HepG2 (cell line): ENCODE measurements at regions not wholly inside any gene's neighbourhood (a gene's known extent, or its start where the extent isn't known, plus 50 kb on each side); places are given as distances from the start of the nearest gene placed in this dataset.

ENCODE experiments used
- ATF7-NPFF ChIP-seq: sonication (generic); formaldehyde crosslinking; IDR thresholded peaks from 2 replicates; pipeline ENCODE4 v1.8.1; 2023; ENCODE audit warnings: mild to moderate bottlenecking, low read depth, missing genetic modification reagents, moderate library complexity
- BCL6 ChIP-seq: IDR thresholded peaks from 2 replicates; pipeline ENCODE4 v1.6.1; 2016; ENCODE audit warnings: missing genetic modification reagents, missing compliant biosample characterization
- ELF3 ChIP-seq: IDR thresholded peaks from 2 replicates; pipeline ENCODE4 v1.6.1; 2016; ENCODE audit warnings: missing genetic modification reagents, missing compliant biosample characterization
- IRF2 ChIP-seq: IDR thresholded peaks from 2 replicates; pipeline ENCODE4 v1.6.1; 2018; ENCODE audit warnings: missing genetic modification reagents, missing compliant biosample characterization
- IRX3 ChIP-seq: sonication (generic); formaldehyde crosslinking; IDR thresholded peaks from 2 replicates; pipeline ENCODE4 v1.8.1; 2023; ENCODE audit warnings: mild to moderate bottlenecking, low read depth, missing genetic modification reagents, borderline replicate concordance
- MAFK ChIP-seq, 2 experiments: IDR thresholded peaks in 1 of 2; conservative IDR thresholded peaks in 1 of 2; 2 replicates each; pipeline ENCODE4 v1.6.1; 2011; ENCODE audit warnings: improper control_type of control experiment in 2 of 2, low read length in 2 of 2
- MED1 ChIP-seq: sonication (generic); formaldehyde crosslinking; IDR thresholded peaks from 2 replicates; pipeline ENCODE4 v1.4.0; 2020; ENCODE audit warnings: missing genetic modification reagents
- MXI1 ChIP-seq: IDR thresholded peaks from 3 replicates; pipeline ENCODE4 v1.6.1; 2012; ENCODE audit warnings: low read depth, low read length, inconsistent platforms, borderline replicate concordance
- NONO ChIP-seq, 2 experiments: fragments of 450-650 bp in 1 of 2; sonication (generic) in 1 of 2; formaldehyde crosslinking in 1 of 2; IDR thresholded peaks in 1 of 2; conservative IDR thresholded peaks in 1 of 2; 2 replicates each; pipeline versions ENCODE4 v1.6.1 to v1.8.0; 2017 to 2022; ENCODE audit warnings: mild to moderate bottlenecking in 1 of 2, missing genetic modification reagents in 1 of 2, moderate library complexity in 1 of 2
- POLR2A ChIP-seq, 2 experiments: IDR thresholded peaks; 2 replicates each; pipeline ENCODE4 v1.6.1; 2011; ENCODE audit warnings: low read depth in 2 of 2, low read length in 2 of 2, mild to moderate bottlenecking in 1 of 2, moderate library complexity in 1 of 2; ENCODE audit not compliant: insufficient read depth in 1 of 2
- REPIN1 ChIP-seq: sonication (generic); formaldehyde crosslinking; IDR thresholded peaks from 2 replicates; pipeline ENCODE4 v1.8.0; 2022; ENCODE audit warnings: missing genetic modification reagents, low read depth, mild to moderate bottlenecking, borderline replicate concordance
- SOX6 ChIP-seq, 2 experiments: fragments of 450-650 bp in 1 of 2; sonication (generic) in 1 of 2; formaldehyde crosslinking in 1 of 2; IDR thresholded peaks; 2 replicates each; pipeline versions ENCODE4 v1.4.0 to v1.6.1; 2017 to 2020; ENCODE audit warnings: antibody characterized with exemption in 1 of 2, mild to moderate bottlenecking in 1 of 2, missing genetic modification reagents in 1 of 2
- TAF1 ChIP-seq: sonication (generic); formaldehyde crosslinking; IDR thresholded peaks from 2 replicates; pipeline ENCODE4 v1.4.0; 2020; ENCODE audit warnings: missing genetic modification reagents
- TEAD3 ChIP-seq: optimal IDR thresholded peaks from 2 replicates; pipeline ENCODE3; 2016; ENCODE audit warnings: borderline replicate concordance
- ZFX ChIP-seq: sonication (generic); formaldehyde crosslinking; IDR thresholded peaks from 2 replicates; pipeline ENCODE4 v1.4.0; 2020; ENCODE audit warnings: mild to moderate bottlenecking, low read depth, missing genetic modification reagents, moderate library complexity
- ZNF367 ChIP-seq: sonication (generic); formaldehyde crosslinking; IDR thresholded peaks from 2 replicates; pipeline ENCODE4 v1.4.0; 2020; ENCODE audit warnings: missing genetic modification reagents, borderline replicate concordance
- ZNF619 ChIP-seq: sonication (generic); formaldehyde crosslinking; IDR thresholded peaks from 2 replicates; pipeline ENCODE4 v1.4.0; 2020; ENCODE audit warnings: mild to moderate bottlenecking, missing genetic modification reagents
- ZNF781 ChIP-seq: sonication (generic); formaldehyde crosslinking; IDR thresholded peaks from 2 replicates; pipeline ENCODE4 v1.5.1; 2020; ENCODE audit warnings: borderline replicate concordance, mild to moderate bottlenecking, missing genetic modification reagents; ENCODE audit errors: not compliant biosample characterization
- TF ChIP-seq, protein P1 (sequence below): IDR thresholded peaks from 2 replicates; pipeline ENCODE4 v1.6.1; 2016; ENCODE audit warnings: low read depth, control low read depth
- TF ChIP-seq, protein P2 (sequence below): sonication (generic); formaldehyde crosslinking; IDR thresholded peaks from 2 replicates; pipeline ENCODE4 v1.9.0; 2021; ENCODE audit warnings: mild to moderate bottlenecking, missing genetic modification reagents
- TF ChIP-seq, protein P3 (sequence below): sonication (generic); formaldehyde crosslinking; IDR thresholded peaks from 2 replicates; pipeline ENCODE4 v1.4.0; 2020; ENCODE audit warnings: mild to moderate bottlenecking, missing genetic modification reagents

DNA sequence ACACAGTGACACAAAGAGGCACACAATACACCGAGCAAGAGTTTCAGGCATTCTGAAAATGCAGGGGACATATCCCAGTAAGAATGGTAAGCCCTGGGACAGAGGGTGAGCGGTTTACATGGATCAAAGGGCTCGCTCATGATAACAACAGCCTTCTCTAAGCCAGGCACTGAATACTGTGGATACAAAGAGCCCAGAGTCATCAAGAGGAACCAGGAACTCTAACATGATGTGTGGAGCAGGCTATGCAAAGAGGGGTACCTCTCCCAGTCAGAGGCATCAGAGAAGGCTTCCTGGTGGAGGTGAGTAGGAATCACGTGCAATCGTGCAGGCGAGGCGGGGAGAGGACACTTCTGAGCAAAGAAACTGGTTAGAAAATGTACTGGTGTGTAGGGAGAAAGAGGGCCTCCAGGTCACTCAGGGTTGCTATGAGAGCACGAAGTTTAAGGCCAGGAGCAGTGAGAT, 76.9 kb upstream of the EEA1 start (continued):
- 0 out of 3 replicates have a peak, but pooled peaks have one; percentile 24 for TF ChIP-seq MXI1
- no peak for TF ChIP-seq IRF2
- TF ChIP-seq TAF1 (CRISPR knock-in tag), result peak; percentile 45; the same call in 1 of the 2 replicates
- TF ChIP-seq, protein P1, sequence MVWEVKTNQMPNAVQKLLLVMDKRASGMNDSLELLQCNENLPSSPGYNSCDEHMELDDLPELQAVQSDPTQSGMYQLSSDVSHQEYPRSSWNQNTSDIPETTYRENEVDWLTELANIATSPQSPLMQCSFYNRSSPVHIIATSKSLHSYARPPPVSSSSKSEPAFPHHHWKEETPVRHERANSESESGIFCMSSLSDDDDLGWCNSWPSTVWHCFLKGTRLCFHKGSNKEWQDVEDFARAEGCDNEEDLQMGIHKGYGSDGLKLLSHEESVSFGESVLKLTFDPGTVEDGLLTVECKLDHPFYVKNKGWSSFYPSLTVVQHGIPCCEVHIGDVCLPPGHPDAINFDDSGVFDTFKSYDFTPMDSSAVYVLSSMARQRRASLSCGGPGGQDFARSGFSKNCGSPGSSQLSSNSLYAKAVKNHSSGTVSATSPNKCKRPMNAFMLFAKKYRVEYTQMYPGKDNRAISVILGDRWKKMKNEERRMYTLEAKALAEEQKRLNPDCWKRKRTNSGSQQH (CRISPR knock-in tag), result no peak
- TF ChIP-seq, protein P2, sequence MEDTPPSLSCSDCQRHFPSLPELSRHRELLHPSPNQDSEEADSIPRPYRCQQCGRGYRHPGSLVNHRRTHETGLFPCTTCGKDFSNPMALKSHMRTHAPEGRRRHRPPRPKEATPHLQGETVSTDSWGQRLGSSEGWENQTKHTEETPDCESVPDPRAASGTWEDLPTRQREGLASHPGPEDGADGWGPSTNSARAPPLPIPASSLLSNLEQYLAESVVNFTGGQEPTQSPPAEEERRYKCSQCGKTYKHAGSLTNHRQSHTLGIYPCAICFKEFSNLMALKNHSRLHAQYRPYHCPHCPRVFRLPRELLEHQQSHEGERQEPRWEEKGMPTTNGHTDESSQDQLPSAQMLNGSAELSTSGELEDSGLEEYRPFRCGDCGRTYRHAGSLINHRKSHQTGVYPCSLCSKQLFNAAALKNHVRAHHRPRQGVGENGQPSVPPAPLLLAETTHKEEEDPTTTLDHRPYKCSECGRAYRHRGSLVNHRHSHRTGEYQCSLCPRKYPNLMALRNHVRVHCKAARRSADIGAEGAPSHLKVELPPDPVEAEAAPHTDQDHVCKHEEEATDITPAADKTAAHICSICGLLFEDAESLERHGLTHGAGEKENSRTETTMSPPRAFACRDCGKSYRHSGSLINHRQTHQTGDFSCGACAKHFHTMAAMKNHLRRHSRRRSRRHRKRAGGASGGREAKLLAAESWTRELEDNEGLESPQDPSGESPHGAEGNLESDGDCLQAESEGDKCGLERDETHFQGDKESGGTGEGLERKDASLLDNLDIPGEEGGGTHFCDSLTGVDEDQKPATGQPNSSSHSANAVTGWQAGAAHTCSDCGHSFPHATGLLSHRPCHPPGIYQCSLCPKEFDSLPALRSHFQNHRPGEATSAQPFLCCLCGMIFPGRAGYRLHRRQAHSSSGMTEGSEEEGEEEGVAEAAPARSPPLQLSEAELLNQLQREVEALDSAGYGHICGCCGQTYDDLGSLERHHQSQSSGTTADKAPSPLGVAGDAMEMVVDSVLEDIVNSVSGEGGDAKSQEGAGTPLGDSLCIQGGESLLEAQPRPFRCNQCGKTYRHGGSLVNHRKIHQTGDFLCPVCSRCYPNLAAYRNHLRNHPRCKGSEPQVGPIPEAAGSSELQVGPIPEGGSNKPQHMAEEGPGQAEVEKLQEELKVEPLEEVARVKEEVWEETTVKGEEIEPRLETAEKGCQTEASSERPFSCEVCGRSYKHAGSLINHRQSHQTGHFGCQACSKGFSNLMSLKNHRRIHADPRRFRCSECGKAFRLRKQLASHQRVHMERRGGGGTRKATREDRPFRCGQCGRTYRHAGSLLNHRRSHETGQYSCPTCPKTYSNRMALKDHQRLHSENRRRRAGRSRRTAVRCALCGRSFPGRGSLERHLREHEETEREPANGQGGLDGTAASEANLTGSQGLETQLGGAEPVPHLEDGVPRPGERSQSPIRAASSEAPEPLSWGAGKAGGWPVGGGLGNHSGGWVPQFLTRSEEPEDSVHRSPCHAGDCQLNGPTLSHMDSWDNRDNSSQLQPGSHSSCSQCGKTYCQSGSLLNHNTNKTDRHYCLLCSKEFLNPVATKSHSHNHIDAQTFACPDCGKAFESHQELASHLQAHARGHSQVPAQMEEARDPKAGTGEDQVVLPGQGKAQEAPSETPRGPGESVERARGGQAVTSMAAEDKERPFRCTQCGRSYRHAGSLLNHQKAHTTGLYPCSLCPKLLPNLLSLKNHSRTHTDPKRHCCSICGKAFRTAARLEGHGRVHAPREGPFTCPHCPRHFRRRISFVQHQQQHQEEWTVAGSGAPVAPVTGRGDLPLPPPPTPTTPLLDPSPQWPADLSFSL (CRISPR knock-in tag), result 0 out of 2 replicates have a peak, but pooled peaks have one; percentile 48
- TF ChIP-seq ZNF619 (CRISPR knock-in tag), result no peak
- no peak for TF ChIP-seq ATF7-NPFF (CRISPR knock-in tag)
- TF ChIP-seq NONO (IDR thresholded peaks at IDR 0.05), result no peak
- no peak for TF ChIP-seq NONO (CRISPR knock-in tag; conservative IDR thresholded peaks at IDR 0.05)
- no peak for TF ChIP-seq SOX6 (IDR thresholded peaks at IDR 0.05)
- TF ChIP-seq SOX6 (CRISPR knock-in tag; IDR thresholded peaks at IDR 0.05), result peak; percentile 89
- TF ChIP-seq REPIN1, result peak; percentile 82
- peak; percentile 60 for TF ChIP-seq ELF3 (CRISPR knock-in tag)
- TF ChIP-seq, protein P3, sequence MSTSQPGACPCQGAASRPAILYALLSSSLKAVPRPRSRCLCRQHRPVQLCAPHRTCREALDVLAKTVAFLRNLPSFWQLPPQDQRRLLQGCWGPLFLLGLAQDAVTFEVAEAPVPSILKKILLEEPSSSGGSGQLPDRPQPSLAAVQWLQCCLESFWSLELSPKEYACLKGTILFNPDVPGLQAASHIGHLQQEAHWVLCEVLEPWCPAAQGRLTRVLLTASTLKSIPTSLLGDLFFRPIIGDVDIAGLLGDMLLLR, result 0 out of 2 replicates have a peak, but pooled peaks have one; percentile 18
- no peak for TF ChIP-seq MAFK (conservative IDR thresholded peaks at IDR 0.05 in 1 of 2, IDR thresholded peaks at IDR 0.05 in 1 of 2; ENCODE audit: low read length in 2 of 2)
- no peak for TF ChIP-seq ZNF367 (CRISPR knock-in tag)
- TF ChIP-seq ZFX, result peak; percentile 70
- TF ChIP-seq BCL6, result peak; percentile 48
- peak; percentile 53 for TF ChIP-seq MED1 (CRISPR knock-in tag)
- TF ChIP-seq TEAD3, result peak; percentile 70
- no peak for TF ChIP-seq IRX3 (CRISPR knock-in tag)
- peak in 1 of 2 experiments; percentile 59; a peak in 2 of 4 replicates for TF ChIP-seq POLR2A (IDR thresholded peaks at IDR 0.05; ENCODE audit: insufficient read depth in 1 of 2, low read depth in 2 of 2, low read length in 2 of 2)
- TF ChIP-seq ZNF781 (CRISPR knock-in tag), result peak; percentile 76
